Upper lobe of left lung (tissue), 6 donors: ENCODE measurements at regions not wholly inside any gene's neighbourhood (a gene's known extent, or its start where the extent isn't known, plus 50 kb on each side); places are given as distances from the start of the nearest gene placed in this dataset.

Source experiments
- ATAC-seq, 2 donors: fragments of 200-7000 bp; cut with Tn5 transposase; one replicate each; pipeline ENCODE4 v1.9.1; 2022; ENCODE audit warnings: mild to moderate bottlenecking in 2 of 2, moderate library complexity in 2 of 2; ENCODE audit not compliant: low FRiP score in 2 of 2
- DNase-seq, 2 donors: peaks; one replicate each; pipeline ENCODE4 v3.0.0-alpha.2; 2019 to 2020
- H3K27ac ChIP-seq, 4 donors: fragments of 200-600 bp; sonication (generic); one replicate each; pipeline ENCODE4 v1.5.1; 2016 to 2019
- H3K27me3 ChIP-seq, 4 donors: fragments of 200-600 bp; sonication (generic); one replicate each; pipeline ENCODE4 v1.5.1; 2017 to 2019
- H3K36me3 ChIP-seq, 4 donors: fragments of 200-600 bp; sonication (generic); one replicate each; pipeline ENCODE4 v1.5.1; 2016 to 2019
- H3K4me1 ChIP-seq, 4 donors: fragments of 200-600 bp; sonication (generic); one replicate each; pipeline ENCODE4 v1.5.1; 2018 to 2019
- H3K4me3 ChIP-seq, 4 donors: fragments of 200-600 bp; sonication (generic); one replicate each; pipeline ENCODE4 v1.5.1; 2017 to 2019; ENCODE audit warnings: mild to moderate bottlenecking in 2 of 4, moderate library complexity in 1 of 4
- H3K9me3 ChIP-seq, 4 donors: fragments of 200-600 bp; sonication (generic); one replicate each; pipeline ENCODE4 v1.5.1; 2018 to 2019
- CTCF ChIP-seq, 6 experiments: fragments of 450-650 bp in 4 of 6; fragments of 200-600 bp in 2 of 6; sonication (generic) in 2 of 6; IDR thresholded peaks; one replicate each; pipeline ENCODE4 v1.5.1; 2016 to 2019; ENCODE audit warnings: antibody characterized with exemption in 6 of 6
- EP300 ChIP-seq, 4 donors: sonication (generic); formaldehyde crosslinking; IDR thresholded peaks; one replicate each; pipeline ENCODE4 v1.5.1; 2017; ENCODE audit warnings: antibody characterized with exemption in 4 of 4, control low read depth in 2 of 4
- POLR2A ChIP-seq, 4 donors: fragments of 450-650 bp; IDR thresholded peaks; one replicate each; pipeline ENCODE4 v1.5.1; 2016 to 2017; ENCODE audit warnings: antibody characterized with exemption in 4 of 4, mild to moderate bottlenecking in 2 of 4
- POLR2AphosphoS5 ChIP-seq, 2 donors: sonication (generic); formaldehyde crosslinking; IDR thresholded peaks; one replicate each; pipeline ENCODE4 v1.5.1; 2017; ENCODE audit warnings: antibody characterized with exemption in 2 of 2
- WGBS, 2 donors: methylation state at CpG; one replicate each; pipeline ENCODE4 v1.1.5; 2017 to 2018; 5-methylcytosine and 5-hydroxymethylcytosine counted together
- donor health status: DM: no; HTN: no; CAD: no; lungs with moderate emphysema.
- donor health status: DM: no; HTN: yes; CAD: no; lungs with severe emphysema.

- Histone ChIP-seq H3K9me3 (peaks cover 0 to 14% (median 0%) of the 10 kb centered on the region in 4 donors), H3K36me3 (no peaks in the 10 kb centered on the region), H3K27me3 (no peaks in the 10 kb centered on the region), H3K4me1 (no peaks in the 10 kb centered on the region), H3K4me3 (no peak overlapping the region), H3K27ac (no peak overlapping the region)
- ATAC-seq = no peak
- TF ChIP-seq POLR2A (IDR thresholded peaks at IDR 0.05) (no peak), CTCF (IDR thresholded peaks at IDR 0.05) (no peak), POLR2AphosphoS5 (IDR thresholded peaks at IDR 0.05) (no peak), EP300 (IDR thresholded peaks at IDR 0.05) (no peak)
- DNase-seq = no peak
These were observed 697.2 kb downstream of the ETS1 start for GRCh38 chr11:127890030-127890615.

GRCh38 chr11:127888386-127888785 is 699.0 kb downstream of the ETS1 start:
- H3K4me1 ChIP-seq = no peaks in the 10 kb centered on the region
- no peaks in the 10 kb centered on the region for H3K36me3 ChIP-seq
- peaks cover 0 to 16% (median 0%) of the 10 kb centered on the region in 4 donors for H3K9me3 ChIP-seq
- H3K27me3 ChIP-seq = no peaks in the 10 kb centered on the region
- ATAC-seq = no peak
- TF ChIP-seq EP300 (IDR thresholded peaks at IDR 0.05) = no peak
- no peak for TF ChIP-seq POLR2A (IDR thresholded peaks at IDR 0.05)
- no peak for TF ChIP-seq CTCF (IDR thresholded peaks at IDR 0.05)
- no peak for TF ChIP-seq POLR2AphosphoS5 (IDR thresholded peaks at IDR 0.05)
- no peak for DNase-seq
- no peak overlapping the region for H3K27ac ChIP-seq
- H3K4me3 ChIP-seq = no peak overlapping the region

DNA sequence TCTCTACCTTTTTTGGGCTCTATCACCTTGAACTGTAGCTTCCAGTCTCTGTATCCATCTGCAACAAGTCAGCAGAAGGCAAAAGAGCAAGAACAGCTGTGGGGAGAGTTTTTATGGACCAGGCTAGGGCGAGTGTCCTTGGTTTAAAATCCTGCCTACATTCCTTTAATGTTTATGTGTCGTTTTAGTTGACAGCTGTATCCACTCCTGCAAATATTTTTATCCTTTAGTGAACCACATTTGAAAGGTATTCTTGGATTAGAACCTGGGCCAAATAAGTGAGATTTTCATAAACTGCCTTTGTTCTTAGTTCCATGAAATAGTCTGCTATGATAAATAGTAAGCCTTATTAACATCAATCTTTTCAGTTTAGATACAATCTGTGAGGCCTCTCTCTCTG is 712.2 kb downstream of the ETS1 start:
- DNase-seq (no peak), ATAC-seq (no peak)
- H3K36me3 ChIP-seq = no peaks in the 10 kb centered on the region
- 47 to 51% methylated on average over 2 of the region's 2 CpGs for WGBS, 2 donors
- H3K4me1 ChIP-seq = no peaks in the 10 kb centered on the region
- H3K27me3 ChIP-seq = no peaks in the 10 kb centered on the region
- no peak overlapping the region for H3K4me3 ChIP-seq
- no peaks in the 10 kb centered on the region for H3K9me3 ChIP-seq
- no peak for TF ChIP-seq EP300 (IDR thresholded peaks at IDR 0.05)
- no peak for TF ChIP-seq POLR2A (IDR thresholded peaks at IDR 0.05)
- no peak for TF ChIP-seq POLR2AphosphoS5 (IDR thresholded peaks at IDR 0.05)
- TF ChIP-seq CTCF (IDR thresholded peaks at IDR 0.05) = no peak
- H3K27ac ChIP-seq = no peak overlapping the region

DNA sequence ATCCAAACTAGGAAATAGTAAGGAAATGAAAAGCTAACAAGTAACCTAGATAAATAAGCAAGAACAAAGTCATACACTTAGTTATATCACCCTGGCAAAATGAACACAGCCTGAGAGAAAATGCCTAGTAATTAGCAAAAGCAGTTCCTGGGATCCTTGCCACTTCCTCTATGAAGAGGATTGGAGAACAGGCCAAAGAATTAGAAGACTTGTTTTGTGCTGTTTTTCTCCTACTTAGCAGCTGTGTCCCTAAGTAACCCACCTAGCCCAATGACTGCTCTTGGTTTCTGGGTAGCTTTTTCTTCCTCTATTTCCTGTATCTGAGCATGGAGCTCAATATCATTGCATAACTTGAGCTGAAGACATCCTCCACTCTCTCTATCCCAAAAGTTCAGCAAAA is 713.9 kb downstream of the ETS1 start:
- H3K4me1 ChIP-seq = no peaks in the 10 kb centered on the region
- no peaks in the 10 kb centered on the region for H3K9me3 ChIP-seq
- ATAC-seq (no peak), DNase-seq (no peak)
- TF ChIP-seq EP300 (IDR thresholded peaks at IDR 0.05) (no peak), CTCF (IDR thresholded peaks at IDR 0.05) (no peak), POLR2AphosphoS5 (IDR thresholded peaks at IDR 0.05) (no peak), POLR2A (IDR thresholded peaks at IDR 0.05) (no peak)
- H3K36me3 ChIP-seq = no peaks in the 10 kb centered on the region
- no peak overlapping the region for H3K27ac ChIP-seq
- H3K27me3 ChIP-seq = no peaks in the 10 kb centered on the region
- H3K4me3 ChIP-seq = no peak overlapping the region

GRCh38 chr11:127866109-127866508 is 721.2 kb downstream of the ETS1 start:
- Histone ChIP-seq H3K4me1 (no peaks in the 10 kb centered on the region), H3K4me3 (no peak overlapping the region), H3K27ac (no peak overlapping the region), H3K9me3 (no peaks in the 10 kb centered on the region), H3K27me3 (no peaks in the 10 kb centered on the region), H3K36me3 (no peaks in the 10 kb centered on the region)
- DNase-seq = no peak
- no peak for ATAC-seq
- 92% methylated on average over 1 of the region's 1 CpG for WGBS, 2 donors
- TF ChIP-seq POLR2A (IDR thresholded peaks at IDR 0.05) (no peak), CTCF (IDR thresholded peaks at IDR 0.05) (no peak), POLR2AphosphoS5 (IDR thresholded peaks at IDR 0.05) (no peak), EP300 (IDR thresholded peaks at IDR 0.05) (no peak)
